RCC 7860 (cell line): ENCODE measurements at regions not wholly inside any gene's neighbourhood (a gene's known extent, or its start where the extent isn't known, plus 50 kb on each side); places are given as distances from the start of the nearest gene placed in this dataset.
"Not testable (repeated sequence)": the region's sequence is repeated elsewhere in the genome, so short reads cannot be mapped to it uniquely, and the experiment has no call there.

Experiments
- DNase-seq: peaks from one replicate; pipeline ENCODE4 v3.0.0-alpha.2; 2015; ENCODE audit warnings: low spot score
- FAIRE-seq: peaks from 2 replicates; lab custom pipeline; 2012; peaks lifted over from hg19 to GRCh38; lab: Jason Lieb, UNC

DNA sequence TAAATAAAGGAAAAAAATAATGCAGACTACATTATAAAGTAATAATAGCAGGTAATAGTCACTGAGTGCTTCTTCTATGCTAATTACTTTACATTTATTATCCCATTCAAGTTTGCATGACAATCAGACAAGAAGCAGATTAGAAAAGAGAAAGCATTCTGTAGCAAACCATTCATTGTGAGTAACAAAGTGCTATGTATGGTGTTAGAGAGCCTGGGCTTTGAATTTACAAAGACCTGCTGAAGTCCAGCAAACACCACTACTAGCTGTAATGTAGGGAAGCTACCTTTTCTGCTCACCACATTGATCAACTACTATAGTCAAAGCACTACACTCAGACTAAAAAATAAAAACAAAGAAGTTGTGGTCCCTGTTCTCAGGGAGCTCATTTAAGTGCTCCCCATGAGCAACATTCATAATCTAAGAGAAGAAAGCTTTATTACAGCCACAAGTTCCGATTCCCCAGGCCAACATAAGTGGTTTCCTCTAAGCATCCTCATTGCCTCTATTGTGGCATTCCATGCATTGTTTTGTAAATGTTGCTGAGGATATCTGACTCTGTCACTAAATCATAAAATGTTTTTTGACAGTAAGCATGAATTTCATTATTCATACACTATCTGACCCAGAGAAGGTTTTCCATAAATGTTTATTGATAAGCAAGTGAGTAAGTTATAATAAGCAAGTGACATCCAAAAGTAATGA lies 108.5 kb downstream of the FOXD4L6 start:
- not testable (repeated sequence) for FAIRE-seq, DNase-seq

- FAIRE-seq, DNase-seq: not testable (repeated sequence)
These were observed 109.5 kb downstream of the FOXD4L6 start for GRCh38 chr9:41018948-41019347.

DNA sequence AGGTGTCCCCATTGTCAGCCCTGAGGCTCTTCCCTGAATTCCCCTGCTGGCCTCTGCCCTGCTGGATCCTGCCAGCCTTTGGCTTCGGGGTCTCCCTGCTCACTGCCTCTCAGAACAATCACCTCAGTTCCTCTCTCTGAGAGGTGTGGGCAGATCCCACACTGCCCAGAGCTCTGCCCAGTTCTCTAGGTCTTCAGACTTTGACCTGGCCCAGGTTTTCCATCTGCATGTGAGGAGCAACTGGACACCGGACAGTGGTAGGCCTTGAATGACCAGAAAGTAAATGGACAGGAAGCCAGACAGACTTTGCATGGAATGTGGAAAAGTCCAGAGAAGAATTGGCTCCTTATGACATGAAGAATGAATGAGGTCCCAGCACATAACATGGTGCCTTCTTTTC lies 111.8 kb downstream of the FOXD4L6 start:
- FAIRE-seq, DNase-seq: not testable (repeated sequence)

DNA sequence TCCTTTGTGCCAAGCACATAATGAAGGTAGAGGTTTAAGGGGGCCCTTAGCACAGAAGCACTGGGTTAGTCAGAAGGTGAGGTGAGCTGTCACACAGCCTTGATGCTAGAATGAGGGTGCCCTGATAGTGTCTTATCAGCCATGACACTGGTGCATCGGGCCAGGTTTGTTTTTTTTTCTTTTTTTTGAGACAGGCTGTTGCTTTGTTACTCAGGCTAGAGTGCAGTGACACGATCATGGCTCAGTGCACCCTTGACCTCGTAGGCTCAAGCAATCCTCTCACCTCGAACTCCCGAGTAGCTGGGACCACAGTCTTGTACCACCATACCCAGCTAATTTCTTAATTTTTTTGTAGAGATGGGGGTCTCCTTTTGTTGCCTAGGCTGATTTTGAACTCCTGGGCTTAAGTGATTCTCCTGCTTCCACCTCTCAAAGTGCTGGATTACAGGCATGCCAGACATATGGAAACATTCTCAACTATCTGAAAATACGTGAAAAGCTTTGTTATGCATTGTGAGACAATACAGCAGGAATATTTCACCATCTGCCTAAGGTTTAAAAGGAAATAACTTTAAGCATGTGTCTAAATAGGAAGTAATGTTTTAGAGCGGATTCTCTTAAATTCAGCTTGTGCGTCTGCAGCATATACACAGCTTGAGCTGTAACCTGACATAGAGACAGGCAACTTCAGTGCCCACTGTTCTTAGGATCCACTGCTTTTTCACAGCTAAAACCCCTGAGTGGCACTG lies 128.4 kb downstream of the FOXD4L6 start:
- FAIRE-seq, DNase-seq: not testable (repeated sequence)

DNA sequence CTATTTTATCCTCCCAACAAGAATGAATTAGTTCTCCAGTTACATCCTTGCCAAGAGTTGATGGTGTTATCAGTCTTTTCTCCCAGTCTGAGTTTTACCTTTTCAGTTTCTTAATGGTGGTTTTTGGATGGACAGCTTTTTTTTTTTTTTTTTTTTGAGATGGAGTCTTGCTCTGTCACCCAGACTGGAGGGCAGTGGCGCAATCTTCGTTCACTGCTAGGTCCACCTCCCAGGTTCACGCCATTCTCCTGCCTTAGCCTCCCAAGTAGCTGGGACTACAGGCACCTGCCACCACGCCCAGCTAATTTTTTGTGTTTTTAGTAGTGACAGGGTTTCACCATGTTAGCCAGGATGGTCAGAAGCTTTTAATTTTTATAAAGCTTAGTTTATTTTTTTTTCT lies 133.0 kb downstream of the FOXD4L6 start:
- DNase-seq, FAIRE-seq: not testable (repeated sequence)

- not testable (repeated sequence) for FAIRE-seq, DNase-seq
These were observed 134.6 kb downstream of the FOXD4L6 start for GRCh38 chr9:40993842-40994241.

DNA sequence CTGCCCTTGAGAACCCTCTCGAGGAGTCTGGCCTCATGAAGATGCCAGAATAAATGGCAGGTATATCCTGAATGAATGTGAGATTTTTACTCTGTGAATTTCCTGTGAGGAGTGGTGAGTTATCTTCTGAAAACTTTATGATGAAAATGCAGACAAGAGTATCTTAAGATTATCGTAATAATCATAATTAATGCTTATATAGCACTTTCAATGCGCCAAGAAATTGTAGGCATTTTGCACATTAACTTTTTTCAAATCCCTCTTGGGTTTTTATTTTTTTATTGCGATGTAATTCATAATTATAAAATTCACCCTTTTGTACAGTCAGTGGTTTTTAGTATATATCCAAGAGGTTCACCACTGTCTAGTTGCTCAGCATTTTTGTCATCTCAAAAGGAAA lies 135.1 kb downstream of the FOXD4L6 start:
- FAIRE-seq, DNase-seq: not testable (repeated sequence)

GRCh38 chr9:40992472-40992821 lies 136.0 kb downstream of the FOXD4L6 start:
- not testable (repeated sequence) for DNase-seq, FAIRE-seq

DNA sequence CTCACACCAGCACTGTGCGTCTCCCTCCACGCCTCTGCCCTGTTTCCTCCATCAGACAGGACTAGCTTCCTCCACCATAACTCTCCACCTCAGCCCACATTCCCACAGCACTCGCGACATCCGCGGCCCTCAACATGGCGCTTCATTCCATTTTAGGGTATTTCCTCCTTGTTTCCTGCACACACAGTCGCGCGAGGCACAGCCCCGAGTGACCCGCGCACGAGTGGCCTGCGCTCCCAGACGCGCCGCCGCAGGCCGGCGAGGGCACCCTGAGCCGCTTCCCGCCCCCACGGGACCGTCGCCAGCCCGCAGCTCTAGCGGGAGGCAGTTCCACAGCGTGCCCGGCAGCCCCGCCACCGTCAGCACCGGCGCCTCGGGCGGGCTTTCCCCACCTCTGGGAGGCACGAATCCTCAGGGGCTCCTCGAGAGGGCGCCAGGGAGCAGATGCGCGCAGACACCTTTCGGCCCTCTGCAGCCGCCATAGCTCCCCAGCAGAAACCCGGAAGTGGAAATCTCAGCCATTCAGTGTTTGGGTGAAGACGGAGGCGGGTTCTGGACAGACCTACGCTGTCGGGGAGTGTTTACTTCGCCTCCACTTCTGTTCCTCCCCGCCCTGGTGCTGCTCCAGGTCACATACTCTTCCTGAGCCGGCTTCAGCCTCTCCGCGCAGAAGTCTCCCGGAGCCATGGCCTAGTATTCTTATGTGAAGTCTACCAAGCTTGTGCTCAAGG lies 136.6 kb downstream of the FOXD4L6 start:
- FAIRE-seq, result not testable (repeated sequence)
- DNase-seq, result peak; percentile 98

- not testable (repeated sequence) for FAIRE-seq, DNase-seq
These were observed 137.3 kb downstream of the FOXD4L6 start for GRCh38 chr9:40991100-40991740.

DNA sequence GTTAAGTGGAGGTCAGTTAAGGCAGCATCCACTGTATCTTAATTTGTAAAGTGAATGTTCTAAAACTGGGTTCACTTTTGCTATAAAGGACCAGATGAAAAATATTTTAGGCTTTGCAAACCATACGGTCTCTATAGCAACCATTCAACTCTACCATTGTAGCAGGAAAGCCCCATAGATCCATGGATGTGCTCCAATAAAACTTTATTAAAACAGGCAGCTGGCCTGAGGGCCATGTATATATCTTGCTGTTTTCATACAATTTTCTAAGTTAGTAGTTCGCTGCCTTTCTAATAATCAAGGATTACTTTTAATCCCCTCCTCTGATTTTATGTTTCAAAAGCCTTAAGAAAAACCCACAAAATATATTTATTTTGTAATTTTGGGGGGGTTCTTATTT lies 142.1 kb downstream of the FOXD4L6 start:
- FAIRE-seq, DNase-seq: not testable (repeated sequence)

GRCh38 chr9:40975351-40975750 lies 153.1 kb downstream of the FOXD4L6 start:
- DNase-seq, FAIRE-seq: not testable (repeated sequence)

GRCh38 chr9:40974912-40975311 lies 153.6 kb downstream of the FOXD4L6 start:
- not testable (repeated sequence) for DNase-seq, FAIRE-seq

- not testable (repeated sequence) for FAIRE-seq, DNase-seq
These were observed 156.7 kb downstream of the FOXD4L6 start for GRCh38 chr9:40971773-40972172.

DNA sequence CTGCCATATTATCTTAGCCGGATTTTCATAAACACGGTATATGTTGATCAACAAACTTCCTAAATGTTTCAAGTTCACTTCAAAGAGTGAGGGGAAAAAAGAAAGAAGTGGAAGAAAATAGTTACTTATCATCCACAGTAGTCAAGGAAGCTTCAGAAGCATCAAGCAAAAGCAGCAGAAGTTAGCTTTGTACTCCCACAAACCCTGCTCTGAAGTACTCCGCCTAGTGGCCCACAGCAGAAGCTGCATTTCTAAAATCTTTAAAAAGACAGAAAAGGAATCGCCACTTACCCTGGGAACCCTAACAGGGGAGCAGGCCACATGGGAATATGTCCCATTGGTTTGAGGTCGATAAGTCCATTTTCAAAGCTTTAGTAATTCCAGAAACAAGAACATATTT lies 158.1 kb downstream of the FOXD4L6 start:
- FAIRE-seq, DNase-seq: not testable (repeated sequence)

DNA sequence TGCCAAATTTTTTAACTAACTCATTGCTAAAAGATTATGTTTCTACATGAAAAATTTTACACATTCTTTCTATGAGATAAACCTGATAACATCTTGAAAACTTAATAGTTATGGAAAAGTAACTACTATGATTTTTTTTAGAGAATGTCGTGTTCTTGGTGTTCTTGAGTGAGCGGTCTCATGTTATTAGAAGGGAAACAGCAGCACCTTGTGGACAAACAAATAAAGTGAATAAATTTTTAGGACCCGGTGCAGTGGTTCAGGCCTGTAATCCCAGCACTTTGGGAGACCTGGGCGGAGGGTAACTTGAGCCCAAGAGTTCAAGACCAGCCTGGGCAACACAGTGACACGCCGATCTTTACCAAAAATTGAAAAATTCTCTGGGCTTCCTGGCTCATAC lies 166.0 kb downstream of the FOXD4L6 start:
- not testable (repeated sequence) for DNase-seq, FAIRE-seq

- DNase-seq, FAIRE-seq: not testable (repeated sequence)
These were observed 176.5 kb downstream of the FOXD4L6 start for GRCh38 chr9:40951876-40952494.

- not testable (repeated sequence) for FAIRE-seq, DNase-seq
These were observed 182.3 kb downstream of the FOXD4L6 start for GRCh38 chr9:40946228-40946627.

- not testable (repeated sequence) for DNase-seq, FAIRE-seq
These were observed 185.8 kb downstream of the FOXD4L6 start for GRCh38 chr9:40942730-40943129.

- FAIRE-seq, DNase-seq: not testable (repeated sequence)
These were observed 188.6 kb downstream of the FOXD4L6 start for GRCh38 chr9:40939888-40940209.
